Sigmoid colon (tissue), 6 donors: ENCODE measurements at regions not wholly inside any gene's neighbourhood (a gene's known extent, or its start where the extent isn't known, plus 50 kb on each side); places are given as distances from the start of the nearest gene placed in this dataset.

Experiments
- DNase-seq: peaks from one replicate; pipeline ENCODE4 v3.0.0-alpha.2; 2019
- H3K27ac ChIP-seq, 4 donors: fragments of 200-600 bp; sonication (generic); one replicate each; pipeline ENCODE4 v1.5.1; 2016 to 2019; ENCODE audit warnings: mild to moderate bottlenecking in 1 of 4
- H3K27me3 ChIP-seq, 3 donors: fragments of 200-600 bp; sonication (generic); one replicate each; pipeline ENCODE4 v1.5.1; 2019; ENCODE audit warnings: mild to moderate bottlenecking in 1 of 3
- H3K36me3 ChIP-seq, 4 donors: fragments of 200-600 bp; sonication (generic); one replicate each; pipeline ENCODE4 v1.5.1; 2016 to 2019
- H3K4me1 ChIP-seq, 4 donors: fragments of 200-600 bp; sonication (generic); one replicate each; pipeline ENCODE4 v1.5.1; 2017 to 2019
- H3K4me3 ChIP-seq, 4 donors: fragments of 200-600 bp; sonication (generic); one replicate each; pipeline ENCODE4 v1.5.1; 2017 to 2019; ENCODE audit warnings: mild to moderate bottlenecking in 2 of 4, moderate library complexity in 1 of 4
- H3K9me3 ChIP-seq, 4 donors: fragments of 200-600 bp in 3 of 4; sonication (generic) in 3 of 4; one replicate each; pipeline versions ENCODE4 v1.5.1 to v1.6.1; 2013 to 2019
- CTCF ChIP-seq, 4 experiments: fragments of 450-650 bp in 3 of 4; fragments of 200-600 bp in 1 of 4; IDR thresholded peaks; one replicate each; pipeline ENCODE4 v1.5.1; 2016 to 2019; ENCODE audit warnings: antibody characterized with exemption in 4 of 4, mild to moderate bottlenecking in 3 of 4, moderate library complexity in 2 of 4
- EP300 ChIP-seq, 4 donors: sonication (generic); formaldehyde crosslinking; IDR thresholded peaks; one replicate each; pipeline ENCODE4 v1.6.1; 2017; ENCODE audit warnings: antibody characterized with exemption in 4 of 4
- POLR2A ChIP-seq, 2 donors: fragments of 450-650 bp; IDR thresholded peaks; one replicate each; pipeline ENCODE4 v1.6.1; 2016; ENCODE audit warnings: antibody characterized with exemption in 2 of 2, mild to moderate bottlenecking in 2 of 2, moderate library complexity in 2 of 2
- POLR2AphosphoS5 ChIP-seq, 4 donors: sonication (generic); formaldehyde crosslinking; IDR thresholded peaks; one replicate each; pipeline ENCODE4 v1.6.1; 2017; ENCODE audit warnings: antibody characterized with exemption in 4 of 4
- WGBS, 2 donors: extraction: QIAGEN DNeasy Blood & Tissue Kit; methylation state at CpG; one replicate each; pipeline ENCODE4 v1.1.7; 2013; 5-methylcytosine and 5-hydroxymethylcytosine counted together
- intact Hi-C: fragments of 100-400 bp; cut with DNase I; formaldehyde crosslinking; loops from one replicate; pipeline ENCODE4 v1.15.1; 2023
- donor health status: healthy with polysubstance abuse.
- donor health status: healthy.

- Histone ChIP-seq H3K9me3 (no peaks in the 10 kb centered on the region), H3K4me3 (no peak overlapping the region), H3K27ac (no peak overlapping the region), H3K4me1 (no peaks in the 10 kb centered on the region), H3K27me3 (no peaks in the 10 kb centered on the region), H3K36me3 (no peaks in the 10 kb centered on the region)
- TF ChIP-seq CTCF (IDR thresholded peaks at IDR 0.05) (no peak), EP300 (IDR thresholded peaks at IDR 0.05) (no peak), POLR2AphosphoS5 (IDR thresholded peaks at IDR 0.05) (no peak), POLR2A (IDR thresholded peaks at IDR 0.05) (no peak)
- intact Hi-C loops = no loop called here
- DNase-seq = no peak
- WGBS, 2 donors = 55 to 87% methylated on average over 3 of the region's 3 CpGs
These were observed 292.8 kb upstream of the B3GALT2 start for GRCh38 chr1:193479187-193479586.

GRCh38 chr1:193476748-193477147 lies 290.3 kb upstream of the B3GALT2 start:
- WGBS, 2 donors = 79 to 90% methylated on average over 6 of the region's 6 CpGs
- no peak for DNase-seq
- H3K27ac ChIP-seq = no peak overlapping the region
- intact Hi-C loops = no loop called here
- no peak overlapping the region for H3K4me3 ChIP-seq
- no peaks in the 10 kb centered on the region for H3K36me3 ChIP-seq
- no peaks in the 10 kb centered on the region for H3K9me3 ChIP-seq
- no peak for TF ChIP-seq CTCF (IDR thresholded peaks at IDR 0.05)
- TF ChIP-seq POLR2AphosphoS5 (IDR thresholded peaks at IDR 0.05) = no peak
- no peak for TF ChIP-seq EP300 (IDR thresholded peaks at IDR 0.05)
- TF ChIP-seq POLR2A (IDR thresholded peaks at IDR 0.05) = no peak
- no peaks in the 10 kb centered on the region for H3K27me3 ChIP-seq
- no peaks in the 10 kb centered on the region for H3K4me1 ChIP-seq

- intact Hi-C loops = no loop called here
- Histone ChIP-seq H3K9me3 (no peaks in the 10 kb centered on the region), H3K27ac (no peak overlapping the region), H3K27me3 (no peaks in the 10 kb centered on the region), H3K36me3 (no peaks in the 10 kb centered on the region), H3K4me3 (no peak overlapping the region), H3K4me1 (no peaks in the 10 kb centered on the region)
- TF ChIP-seq EP300 (IDR thresholded peaks at IDR 0.05) (no peak), POLR2A (IDR thresholded peaks at IDR 0.05) (no peak), CTCF (IDR thresholded peaks at IDR 0.05) (no peak), POLR2AphosphoS5 (IDR thresholded peaks at IDR 0.05) (no peak)
- DNase-seq = no peak
- WGBS, 2 donors = 89 to 92% methylated on average over 4 of the region's 4 CpGs
These were observed 287.5 kb upstream of the B3GALT2 start for GRCh38 chr1:193473932-193474331.

- no peak overlapping the region for H3K27ac ChIP-seq
- H3K4me1 ChIP-seq = no peaks in the 10 kb centered on the region
- intact Hi-C loops = no loop called here
- H3K9me3 ChIP-seq = no peaks in the 10 kb centered on the region
- no peaks in the 10 kb centered on the region for H3K27me3 ChIP-seq
- H3K4me3 ChIP-seq = no peak overlapping the region
- no peaks in the 10 kb centered on the region for H3K36me3 ChIP-seq
- TF ChIP-seq EP300 (IDR thresholded peaks at IDR 0.05) = no peak
- TF ChIP-seq CTCF (IDR thresholded peaks at IDR 0.05) = no peak
- no peak for TF ChIP-seq POLR2AphosphoS5 (IDR thresholded peaks at IDR 0.05)
- no peak for TF ChIP-seq POLR2A (IDR thresholded peaks at IDR 0.05)
- DNase-seq = no peak
- 87 to 95% methylated on average over 3 of the region's 3 CpGs for WGBS, 2 donors
These were observed 286.5 kb upstream of the B3GALT2 start for GRCh38 chr1:193472838-193473398.

GRCh38 chr1:193472430-193472829 lies 286.0 kb upstream of the B3GALT2 start:
- Histone ChIP-seq H3K36me3 (no peaks in the 10 kb centered on the region), H3K9me3 (no peaks in the 10 kb centered on the region), H3K27me3 (no peaks in the 10 kb centered on the region), H3K4me1 (no peaks in the 10 kb centered on the region), H3K4me3 (no peak overlapping the region), H3K27ac (no peak overlapping the region)
- WGBS, 2 donors = 92 to 95% methylated on average over 2 of the region's 2 CpGs
- TF ChIP-seq POLR2AphosphoS5 (IDR thresholded peaks at IDR 0.05) (no peak), CTCF (IDR thresholded peaks at IDR 0.05) (no peak)
- intact Hi-C loops = no loop called here
- DNase-seq = no peak
